ENCODE measurements at regions not wholly inside any gene's neighbourhood (a gene's known extent, or its start where the extent isn't known, plus 50 kb on each side); places are given as distances from the start of the nearest gene placed in this dataset.

DNA sequence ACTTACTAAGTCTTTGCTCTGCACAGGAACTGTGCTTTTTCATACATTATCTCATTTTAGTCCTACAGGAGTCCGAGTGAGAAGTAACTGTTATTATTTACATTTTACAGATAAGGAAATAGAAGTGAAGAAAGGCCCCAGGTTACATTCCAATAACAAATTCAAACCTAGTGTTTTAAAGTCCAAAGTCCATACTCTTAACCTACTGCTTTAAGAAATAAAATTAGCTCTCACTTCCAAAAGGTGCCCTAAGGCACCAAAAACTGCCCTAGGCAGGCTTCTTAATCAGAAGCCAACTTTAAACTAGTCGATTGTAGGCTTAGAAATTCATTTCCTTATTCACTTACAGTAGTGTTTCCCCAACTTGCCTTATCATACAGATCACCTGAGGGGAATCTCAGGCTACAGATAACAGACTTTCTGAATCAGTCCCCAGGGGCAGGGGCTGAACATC, 555.9 kb downstream of the DIAPH3 start:
- DNase-seq, result no peak

DNA sequence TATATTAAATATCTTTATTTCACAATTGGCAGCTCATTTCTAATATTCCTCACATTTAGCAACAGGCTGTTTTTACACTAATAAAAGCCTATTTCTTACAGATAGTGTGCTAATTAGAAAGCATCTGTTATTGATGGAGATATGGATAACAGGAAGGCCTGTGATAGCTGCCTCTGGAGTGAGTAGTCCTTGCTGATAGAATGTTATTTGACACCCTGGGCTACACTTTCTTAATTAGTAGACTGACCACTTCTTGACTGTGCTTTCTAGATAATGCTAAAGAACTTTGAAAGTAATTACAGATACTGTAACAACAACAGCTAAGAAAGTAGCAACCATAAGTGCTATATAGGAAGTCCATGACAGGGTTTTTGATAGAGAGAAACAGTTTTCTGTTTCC, 554.3 kb downstream of the DIAPH3 start:
- no peak for DNase-seq

Measured in NCI-H510A treated with DMSO at 0.1 percent for 48 hours (cell line).